Naive thymus-derived CD4-positive, alpha-beta T cell (primary cell): ENCODE measurements at regions not wholly inside any gene's neighbourhood (a gene's known extent, or its start where the extent isn't known, plus 50 kb on each side); places are given as distances from the start of the nearest gene placed in this dataset.

Experiments used
- ATAC-seq: fragments of 150-1000 bp; cut with Tn5 transposase; 2 replicates; pipeline ENCODE4 v1.10.0; 2021; ENCODE audit warnings: mild to moderate bottlenecking, moderate library complexity
- CTCF ChIA-PET: fragments of 350-600 bp; sonication (Branson Sonifier 250); formaldehyde crosslinking; loops from one replicate; lab custom pipeline; 2021; ENCODE audit warnings: antibody characterized with exemption; lab: Charles Lee
- POLR2A ChIA-PET: fragments of 350-600 bp; sonication (Branson Sonifier 250); formaldehyde crosslinking; loops from one replicate; lab custom pipeline; 2021; ENCODE audit warnings: antibody characterized with exemption, inconsistent platforms; lab: Charles Lee
- DNase-seq, 9 donors: peaks; one replicate each; pipeline versions ENCODE4 v3.0.0 to v3.0.0-alpha.2; 2020 to 2022; ENCODE audit warnings: mixed read lengths in 1 of 9
- H3K27ac ChIP-seq: one replicate; pipeline ENCODE4 v1.7.0; 2013; ENCODE audit warnings: mild to moderate bottlenecking, low read depth, low read length, moderate library complexity
- H3K27me3 ChIP-seq, 2 donors: one replicate each; pipeline ENCODE4 v1.7.0; 2013; ENCODE audit warnings: low read length in 2 of 2, mild to moderate bottlenecking in 2 of 2, moderate library complexity in 2 of 2; ENCODE audit not compliant: control insufficient read depth in 2 of 2, insufficient read depth in 2 of 2
- H3K36me3 ChIP-seq, 3 experiments: 1 replicate in 2 of 3; 2 replicates in 1 of 3; pipeline ENCODE4 v1.7.0; 2013; ENCODE audit warnings: low read length in 3 of 3, mild to moderate bottlenecking in 3 of 3, moderate library complexity in 1 of 3; ENCODE audit not compliant: insufficient read depth in 3 of 3, control insufficient read depth in 2 of 3
- H3K4me1 ChIP-seq, 2 donors: one replicate each; pipeline ENCODE4 v1.7.0; 2013; ENCODE audit warnings: low read length in 2 of 2, mild to moderate bottlenecking in 2 of 2, moderate library complexity in 1 of 2; ENCODE audit not compliant: control insufficient read depth in 2 of 2, insufficient read depth in 2 of 2
- H3K4me3 ChIP-seq: 2 replicates; pipeline ENCODE4 v1.7.0; 2013; ENCODE audit warnings: mild to moderate bottlenecking, low read length
- H3K9me3 ChIP-seq, 3 experiments: 1 replicate in 2 of 3; 2 replicates in 1 of 3; pipeline ENCODE4 v1.7.0; 2013; ENCODE audit warnings: low read length in 3 of 3; ENCODE audit not compliant: control insufficient read depth in 2 of 3
- H3K27ac Mint-ChIP-seq, 9 donors: one replicate each; pipeline ENCODE4 v1.8.0; 2020 to 2022; ENCODE audit warnings: mixed read lengths in 9 of 9, mild to moderate bottlenecking in 8 of 9, moderate library complexity in 5 of 9, inconsistent platforms in 2 of 9
- H3K27me3 Mint-ChIP-seq, 5 donors: one replicate each; pipeline ENCODE4 v1.8.0; 2021 to 2022; ENCODE audit warnings: mixed read lengths in 5 of 5, mild to moderate bottlenecking in 1 of 5
- H3K36me3 Mint-ChIP-seq, 5 donors: one replicate each; pipeline ENCODE4 v1.8.0; 2020 to 2022; ENCODE audit warnings: mixed read lengths in 5 of 5, mild to moderate bottlenecking in 3 of 5, inconsistent platforms in 1 of 5
- H3K4me1 Mint-ChIP-seq, 7 donors: one replicate each; pipeline ENCODE4 v1.8.0; 2020 to 2022; ENCODE audit warnings: mixed read lengths in 7 of 7, mild to moderate bottlenecking in 3 of 7, inconsistent platforms in 1 of 7
- H3K4me3 Mint-ChIP-seq, 10 donors: one replicate each; pipeline ENCODE4 v1.8.0; 2020 to 2022; ENCODE audit warnings: mild to moderate bottlenecking in 10 of 10, mixed read lengths in 10 of 10, moderate library complexity in 6 of 10, inconsistent platforms in 2 of 10
- H3K9me3 Mint-ChIP-seq, 11 donors: one replicate each; pipeline ENCODE4 v1.8.0; 2020 to 2022; ENCODE audit warnings: mixed read lengths in 11 of 11, mild to moderate bottlenecking in 4 of 11, inconsistent platforms in 1 of 11, moderate library complexity in 1 of 11
- intact Hi-C, 2 donors: fragments of 100-400 bp; cut with micrococcal nuclease; formaldehyde crosslinking; loops; one replicate each; pipeline ENCODE4 v1.15.1; 2023

DNA sequence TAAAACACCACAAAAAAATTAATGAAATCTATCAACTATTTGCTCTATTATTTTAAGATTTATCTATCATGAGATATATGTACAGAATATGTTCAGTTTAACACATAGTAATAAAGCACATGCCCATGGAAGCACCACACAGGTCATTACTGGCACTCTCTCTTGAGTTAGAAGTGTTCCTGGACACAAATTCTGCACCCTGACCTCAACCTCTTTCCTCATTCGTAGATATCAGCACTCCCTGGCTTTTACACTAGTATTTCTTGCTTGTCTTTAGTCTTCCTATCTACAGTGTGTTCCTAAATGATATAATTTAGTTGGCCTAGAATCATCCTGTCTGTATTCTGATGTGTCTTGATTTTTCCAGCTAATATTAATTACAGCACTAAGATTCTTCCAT lies 321.0 kb upstream of the SOX5 start:
- ChIA-PET CTCF (no interaction called here), POLR2A (no interaction called here)
- Histone ChIP-seq H3K36me3 (no peaks in the 10 kb centered on the region), H3K27ac (no peak overlapping the region), H3K4me1 (no peaks in the 10 kb centered on the region), H3K4me3 (no peak overlapping the region), H3K27me3 (no peaks in the 10 kb centered on the region), H3K9me3 (no peaks in the 10 kb centered on the region)
- DNase-seq (no peak), ATAC-seq (no peak)
- Mint-ChIP-seq H3K27ac (no peak overlapping the region), H3K4me3 (no peak overlapping the region), H3K36me3 (no peaks in the 10 kb centered on the region), H3K27me3 (peaks cover 0 to 3% (median 0%) of the 10 kb centered on the region in 5 donors), H3K4me1 (no peaks in the 10 kb centered on the region), H3K9me3 (peaks cover 0 to 3% (median 0%) of the 10 kb centered on the region in 11 donors)
- intact Hi-C loops: no loop called here

DNA sequence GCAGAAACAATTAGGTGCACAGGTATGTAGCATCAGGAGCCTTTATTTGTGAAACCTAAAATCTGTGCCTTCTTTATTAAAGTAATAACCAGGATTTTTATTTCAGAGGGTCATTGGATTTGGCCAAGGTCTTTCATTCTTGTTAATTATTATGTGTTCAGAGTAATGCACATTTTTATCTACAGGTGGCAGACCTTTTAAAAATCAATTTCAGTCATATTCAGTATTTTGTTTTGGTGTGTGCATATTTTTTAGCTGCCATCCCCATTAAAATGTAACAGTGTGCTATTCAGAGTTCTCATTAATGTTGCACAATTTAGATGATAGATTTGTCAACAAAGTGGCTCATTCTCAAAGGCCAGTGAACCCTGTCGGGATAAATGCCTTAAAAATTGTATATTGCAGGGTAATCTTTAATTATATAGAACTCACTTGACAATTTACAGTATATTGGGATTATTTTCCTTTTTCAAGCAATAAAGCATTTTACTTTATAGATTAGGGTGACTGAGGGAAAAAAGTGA lies 319.3 kb upstream of the SOX5 start:
- Histone ChIP-seq H3K4me3 (no peak overlapping the region), H3K27ac (no peak overlapping the region), H3K9me3 (no peaks in the 10 kb centered on the region), H3K27me3 (no peaks in the 10 kb centered on the region), H3K36me3 (no peaks in the 10 kb centered on the region), H3K4me1 (no peaks in the 10 kb centered on the region)
- peaks cover 0 to 3% (median 0%) of the 10 kb centered on the region in 5 donors for H3K27me3 Mint-ChIP-seq
- no peak for DNase-seq
- intact Hi-C loops: no loop called here
- H3K36me3 Mint-ChIP-seq: no peaks in the 10 kb centered on the region
- H3K4me1 Mint-ChIP-seq: no peaks in the 10 kb centered on the region
- no peak for ATAC-seq
- no peak overlapping the region for H3K4me3 Mint-ChIP-seq
- H3K27ac Mint-ChIP-seq: no peak overlapping the region
- peaks cover 0 to 3% (median 0%) of the 10 kb centered on the region in 11 donors for H3K9me3 Mint-ChIP-seq
- POLR2A ChIA-PET: no interaction called here
- CTCF ChIA-PET: no interaction called here

DNA sequence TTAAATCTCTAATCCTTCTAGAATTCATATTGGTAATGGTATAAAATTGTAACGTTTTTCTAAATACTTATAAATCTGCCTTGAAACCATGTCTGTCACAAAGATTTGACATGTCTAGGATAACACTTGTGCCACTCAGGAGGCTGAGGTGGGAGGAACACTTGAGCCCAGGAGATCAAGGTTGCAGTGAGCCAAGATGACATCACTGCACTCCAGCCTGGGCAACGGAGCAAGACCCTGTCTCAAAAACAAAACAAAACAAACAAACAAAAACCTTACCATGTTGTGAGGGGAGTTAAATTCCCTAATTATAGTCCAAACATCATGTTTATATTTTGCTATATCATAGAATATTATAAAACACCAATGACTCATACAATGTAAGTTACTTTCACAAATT lies 317.5 kb upstream of the SOX5 start:
- Mint-ChIP-seq H3K9me3 (peaks cover 0 to 3% (median 0%) of the 10 kb centered on the region in 11 donors), H3K4me3 (no peak overlapping the region), H3K36me3 (no peaks in the 10 kb centered on the region), H3K27ac (no peak overlapping the region), H3K4me1 (no peaks in the 10 kb centered on the region), H3K27me3 (peaks cover 0 to 3% (median 0%) of the 10 kb centered on the region in 5 donors)
- no peak overlapping the region for H3K4me3 ChIP-seq
- intact Hi-C loops: no loop called here
- H3K9me3 ChIP-seq: no peaks in the 10 kb centered on the region
- DNase-seq (no peak), ATAC-seq (no peak)
- ChIA-PET POLR2A (no interaction called here), CTCF (no interaction called here)
- no peaks in the 10 kb centered on the region for H3K36me3 ChIP-seq
- no peaks in the 10 kb centered on the region for H3K4me1 ChIP-seq
- no peaks in the 10 kb centered on the region for H3K27me3 ChIP-seq
- H3K27ac ChIP-seq: no peak overlapping the region

DNA sequence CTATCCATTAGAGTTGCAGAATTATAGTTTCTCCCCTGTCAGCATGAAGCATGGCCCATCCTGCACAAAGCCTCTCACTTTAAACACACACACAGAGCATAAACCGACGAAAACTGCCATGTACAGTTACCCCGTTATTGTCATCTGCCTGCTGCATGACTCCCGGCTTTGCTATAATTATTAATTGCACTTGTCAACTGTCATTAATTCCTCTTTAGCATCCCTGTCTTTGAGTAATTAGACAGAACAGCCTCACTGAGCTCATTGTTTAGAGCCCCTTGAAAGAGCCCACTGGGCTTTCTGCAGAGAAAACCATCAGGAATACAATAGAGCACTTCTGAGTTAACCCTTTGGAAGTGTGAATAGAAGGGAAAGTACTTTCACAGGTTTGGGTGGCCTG lies 307.2 kb upstream of the SOX5 start:
- ChIA-PET CTCF (no interaction called here), POLR2A (no interaction called here)
- no peaks in the 10 kb centered on the region for H3K27me3 ChIP-seq
- ATAC-seq (no peak), DNase-seq (no peak)
- Mint-ChIP-seq H3K36me3 (no peaks in the 10 kb centered on the region), H3K4me1 (peaks cover 0 to 2% (median 0%) of the 10 kb centered on the region in 7 donors), H3K27me3 (no peaks in the 10 kb centered on the region), H3K27ac (no peak overlapping the region), H3K4me3 (no peak overlapping the region), H3K9me3 (peaks cover 0 to 18% (median 0%) of the 10 kb centered on the region in 11 donors)
- H3K4me3 ChIP-seq: no peak overlapping the region
- H3K4me1 ChIP-seq: no peaks in the 10 kb centered on the region
- no peak overlapping the region for H3K27ac ChIP-seq
- intact Hi-C loops: no loop called here
- no peaks in the 10 kb centered on the region for H3K36me3 ChIP-seq
- no peaks in the 10 kb centered on the region for H3K9me3 ChIP-seq

DNA sequence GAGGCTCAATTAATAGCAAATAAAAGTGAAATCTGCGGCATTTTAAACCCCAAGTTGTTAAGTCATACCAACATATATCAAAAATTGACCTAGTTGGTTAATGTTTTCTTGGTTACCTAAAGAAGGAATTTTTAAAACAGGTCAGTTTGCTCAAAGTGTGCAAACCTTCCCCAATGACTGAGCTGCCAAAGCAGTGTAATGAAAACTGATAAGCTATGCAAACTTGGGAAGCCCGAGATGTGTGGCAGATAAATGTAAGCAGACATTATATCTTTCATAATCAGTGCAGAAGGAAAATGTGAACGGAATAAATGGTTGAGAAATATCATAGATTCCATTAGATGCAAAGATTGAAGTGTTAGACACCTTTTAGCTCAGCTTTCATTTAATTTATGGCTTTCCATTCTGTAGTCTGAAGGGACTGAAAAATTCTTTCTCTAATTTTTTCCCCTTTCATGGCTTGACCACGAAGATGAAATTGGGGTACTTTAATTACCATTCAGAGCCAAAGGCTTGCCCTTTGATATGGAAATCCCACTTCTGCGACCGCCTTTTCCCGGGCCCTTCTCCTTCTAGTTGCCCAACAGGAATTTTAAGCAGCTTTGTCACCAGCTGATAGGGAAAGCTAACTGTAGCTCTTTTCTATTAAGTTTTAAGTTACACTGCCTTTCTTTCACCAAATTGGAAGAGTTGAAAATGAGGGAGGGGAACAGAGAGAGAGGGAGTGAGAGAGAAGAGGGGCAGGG lies 306.6 kb upstream of the SOX5 start:
- Histone ChIP-seq H3K4me3 (no peak overlapping the region), H3K27ac (no peak overlapping the region), H3K4me1 (no peaks in the 10 kb centered on the region), H3K9me3 (no peaks in the 10 kb centered on the region), H3K27me3 (no peaks in the 10 kb centered on the region), H3K36me3 (no peaks in the 10 kb centered on the region)
- Mint-ChIP-seq H3K9me3 (peaks cover 0 to 18% (median 0%) of the 10 kb centered on the region in 11 donors), H3K27ac (no peak overlapping the region), H3K36me3 (no peaks in the 10 kb centered on the region), H3K27me3 (no peaks in the 10 kb centered on the region), H3K4me3 (no peak overlapping the region), H3K4me1 (peaks cover 0 to 2% (median 0%) of the 10 kb centered on the region in 7 donors)
- ATAC-seq (no peak), DNase-seq (no peak)
- CTCF ChIA-PET: no interaction called here
- POLR2A ChIA-PET: no interaction called here
- intact Hi-C loops: no loop called here

DNA sequence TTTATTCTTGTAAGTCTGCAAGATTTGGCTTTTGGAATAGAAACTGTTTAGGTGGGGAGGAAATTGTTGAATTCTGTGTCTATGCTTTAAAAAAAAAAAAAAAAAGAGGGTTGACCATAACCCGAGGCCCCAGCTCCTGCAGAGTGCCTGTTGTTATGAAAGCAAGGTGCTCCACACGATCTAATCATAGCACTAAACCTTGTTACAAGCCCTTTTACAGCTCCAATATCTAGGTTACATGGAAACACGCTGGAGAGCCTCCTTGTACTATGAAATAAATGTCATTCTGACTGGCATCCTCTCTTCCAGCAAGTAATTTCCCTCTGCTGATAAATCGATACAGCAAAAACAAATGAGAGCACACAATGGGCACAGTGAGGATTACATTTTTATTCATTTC lies 303.1 kb upstream of the SOX5 start:
- POLR2A ChIA-PET: no interaction called here
- Histone ChIP-seq H3K27me3 (no peaks in the 10 kb centered on the region), H3K9me3 (no peaks in the 10 kb centered on the region), H3K27ac (no peak overlapping the region), H3K4me3 (no peak overlapping the region), H3K4me1 (no peaks in the 10 kb centered on the region), H3K36me3 (no peaks in the 10 kb centered on the region)
- ATAC-seq: no peak
- intact Hi-C loops: no loop called here
- Mint-ChIP-seq H3K27me3 (no peaks in the 10 kb centered on the region), H3K36me3 (no peaks in the 10 kb centered on the region), H3K4me3 (no peak overlapping the region), H3K4me1 (peaks cover 0 to 2% (median 0%) of the 10 kb centered on the region in 7 donors), H3K27ac (no peak overlapping the region), H3K9me3 (peaks cover 0 to 10% (median 0%) of the 10 kb centered on the region in 11 donors)
- CTCF ChIA-PET: no interaction called here
- no peak for DNase-seq

DNA sequence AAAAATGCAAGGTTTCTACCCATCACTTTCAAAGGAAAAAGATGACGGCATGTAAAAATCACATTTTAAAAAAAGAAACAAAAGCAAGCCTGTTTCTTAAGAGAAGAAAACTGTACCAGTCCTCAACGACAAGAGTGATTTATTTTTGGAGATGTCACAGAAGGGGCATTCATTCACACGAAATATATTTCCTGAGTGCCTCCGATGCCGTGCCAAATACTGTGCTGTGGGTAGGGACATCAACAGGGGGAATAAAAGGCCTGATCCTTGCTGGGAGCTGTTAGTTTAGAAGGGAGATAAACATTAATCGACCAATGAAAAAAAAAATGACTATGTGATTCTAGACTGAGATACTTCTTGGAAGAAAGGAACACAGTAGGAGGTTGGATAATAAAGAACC lies 297.5 kb upstream of the SOX5 start:
- POLR2A ChIA-PET: no interaction called here
- H3K9me3 ChIP-seq: no peaks in the 10 kb centered on the region
- H3K27ac ChIP-seq: no peak overlapping the region
- H3K27me3 Mint-ChIP-seq: no peaks in the 10 kb centered on the region
- no peak for ATAC-seq
- DNase-seq: no peak
- H3K9me3 Mint-ChIP-seq: peaks cover 0 to 5% (median 0%) of the 10 kb centered on the region in 11 donors
- CTCF ChIA-PET: no interaction called here
- H3K4me1 Mint-ChIP-seq: no peaks in the 10 kb centered on the region
- no peak overlapping the region for H3K27ac Mint-ChIP-seq
- H3K27me3 ChIP-seq: no peaks in the 10 kb centered on the region
- peaks cover 0 to 3% (median 0%) of the 10 kb centered on the region in 5 donors for H3K36me3 Mint-ChIP-seq
- no peaks in the 10 kb centered on the region for H3K4me1 ChIP-seq
- H3K4me3 ChIP-seq: no peak overlapping the region
- no peaks in the 10 kb centered on the region for H3K36me3 ChIP-seq
- H3K4me3 Mint-ChIP-seq: no peak overlapping the region
- intact Hi-C loops: no loop called here
